HUES48 (cell line): ENCODE measurements at regions not wholly inside any gene's neighbourhood (a gene's known extent, or its start where the extent isn't known, plus 50 kb on each side); places are given as distances from the start of the nearest gene placed in this dataset.

Experiments
- H3K27ac ChIP-seq: one replicate; pipeline ENCODE4 v1.7.0; 2013; ENCODE audit warnings: low read depth, low read length, inconsistent platforms
- H3K27me3 ChIP-seq: 2 replicates; pipeline ENCODE4 v1.6.1; 2013; ENCODE audit warnings: mild to moderate bottlenecking, low read length; ENCODE audit not compliant: control insufficient read depth, insufficient read depth
- H3K36me3 ChIP-seq: 2 replicates; pipeline ENCODE4 v1.6.1; 2013; ENCODE audit warnings: low read length; ENCODE audit not compliant: control insufficient read depth, insufficient read depth
- H3K4me1 ChIP-seq: 2 replicates; pipeline ENCODE4 v1.6.1; 2013; ENCODE audit warnings: mild to moderate bottlenecking, low read length; ENCODE audit not compliant: control insufficient read depth, insufficient read depth
- H3K4me3 ChIP-seq: 2 replicates; pipeline ENCODE4 v1.5.1; 2013; ENCODE audit warnings: mild to moderate bottlenecking, low read depth, low read length
- H3K9ac ChIP-seq: 2 replicates; pipeline ENCODE4 v1.6.1; 2013; ENCODE audit warnings: mild to moderate bottlenecking, low read depth, low read length, moderate library complexity
- H3K9me3 ChIP-seq: 2 replicates; pipeline ENCODE4 v1.6.1; 2013; ENCODE audit warnings: low read length; ENCODE audit not compliant: control insufficient read depth, insufficient read depth

DNA sequence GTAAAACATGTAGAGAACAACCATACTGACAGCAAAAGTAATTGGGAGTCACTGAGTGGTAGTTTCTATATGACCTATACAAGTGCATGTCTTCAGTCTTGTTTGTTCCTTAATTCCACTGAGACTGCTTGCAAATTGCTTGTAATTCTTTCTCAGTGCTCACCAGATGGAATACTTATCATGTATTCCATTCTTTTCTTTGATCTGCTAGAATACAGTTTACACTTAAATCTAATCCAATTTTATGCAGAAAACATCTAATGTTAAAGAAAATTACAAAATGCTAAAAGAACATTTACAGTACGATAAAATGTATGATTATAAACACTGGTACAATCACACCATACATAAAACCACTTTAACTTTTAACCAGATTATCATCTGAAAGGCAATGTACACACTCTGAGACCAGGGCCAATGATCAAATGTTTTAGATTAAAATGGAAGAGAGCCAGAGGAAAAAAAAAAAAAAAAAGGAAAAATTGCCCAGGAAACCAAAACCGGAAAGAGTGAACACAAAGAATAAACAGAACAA lies 741.4 kb downstream of the FAT4 start:
- no peak overlapping the region for H3K4me3 ChIP-seq
- H3K9me3 ChIP-seq = no peaks in the 10 kb centered on the region
- no peak overlapping the region for H3K27ac ChIP-seq
- no peaks in the 10 kb centered on the region for H3K36me3 ChIP-seq
- H3K9ac ChIP-seq = no peak overlapping the region
- no peaks in the 10 kb centered on the region for H3K4me1 ChIP-seq
- H3K27me3 ChIP-seq = no peaks in the 10 kb centered on the region

DNA sequence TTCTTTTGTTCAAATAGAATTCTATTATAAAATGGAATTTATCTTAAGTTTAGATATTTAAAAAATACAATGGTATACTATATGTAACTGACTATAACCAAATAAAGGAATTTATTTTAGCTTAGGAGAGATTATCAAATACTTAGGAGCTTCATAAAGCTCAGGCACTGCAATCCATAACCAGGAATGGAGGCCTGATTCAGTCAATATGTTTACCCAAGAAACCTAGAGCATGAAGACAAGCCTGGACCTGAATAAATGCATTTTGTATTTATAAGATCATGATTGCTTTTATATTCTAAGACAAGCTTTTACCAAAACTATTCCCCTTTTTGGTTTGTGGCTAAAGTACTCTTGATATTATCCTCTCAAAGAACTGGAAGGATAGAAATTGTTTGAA lies 742.6 kb downstream of the FAT4 start:
- Histone ChIP-seq H3K4me1 (no peaks in the 10 kb centered on the region), H3K4me3 (no peak overlapping the region), H3K9ac (no peak overlapping the region), H3K36me3 (no peaks in the 10 kb centered on the region), H3K27me3 (no peaks in the 10 kb centered on the region), H3K9me3 (no peaks in the 10 kb centered on the region), H3K27ac (no peak overlapping the region)

DNA sequence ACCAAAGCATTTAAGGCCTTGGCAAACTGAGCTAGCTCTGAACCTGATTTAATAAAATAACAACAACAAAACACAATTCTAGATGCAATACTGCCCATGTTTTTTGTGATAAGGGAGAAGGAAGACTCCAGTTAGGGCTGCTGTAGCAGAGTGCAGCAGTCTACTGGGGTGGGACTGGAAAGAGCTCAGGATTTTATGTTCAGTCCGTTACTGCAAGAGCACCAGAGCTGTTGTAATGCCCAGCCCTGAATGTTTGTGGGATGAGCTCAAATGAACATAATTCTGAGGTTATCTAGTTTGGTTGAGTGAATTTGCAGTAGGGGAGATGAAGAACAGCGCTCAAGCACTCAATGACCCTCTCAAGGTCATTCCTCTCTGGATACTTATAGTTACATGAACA lies 743.8 kb downstream of the FAT4 start:
- no peak overlapping the region for H3K27ac ChIP-seq
- no peak overlapping the region for H3K4me3 ChIP-seq
- no peaks in the 10 kb centered on the region for H3K4me1 ChIP-seq
- no peak overlapping the region for H3K9ac ChIP-seq
- H3K36me3 ChIP-seq = no peaks in the 10 kb centered on the region
- H3K27me3 ChIP-seq = no peaks in the 10 kb centered on the region
- no peaks in the 10 kb centered on the region for H3K9me3 ChIP-seq

DNA sequence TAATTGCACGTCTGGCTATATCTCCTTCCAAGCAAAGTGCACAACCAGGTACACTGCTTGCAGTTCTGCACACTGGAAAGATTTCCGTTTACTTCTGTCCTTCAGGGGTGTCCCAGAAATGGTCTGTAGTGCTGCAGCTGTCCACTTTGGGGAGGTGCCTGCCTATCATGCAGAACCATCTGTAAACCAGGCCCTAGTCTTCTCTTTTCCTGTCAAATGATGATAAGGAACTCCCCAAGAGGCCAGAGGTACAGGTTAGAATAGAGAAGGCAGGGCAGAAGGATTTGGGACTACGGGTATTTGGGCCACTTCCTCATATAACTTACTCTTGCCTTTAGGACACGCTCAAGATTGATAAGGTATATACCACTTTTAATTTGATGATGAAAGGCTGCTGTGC lies 746.9 kb downstream of the FAT4 start:
- Histone ChIP-seq H3K27me3 (no peaks in the 10 kb centered on the region), H3K36me3 (no peaks in the 10 kb centered on the region), H3K27ac (no peak overlapping the region), H3K4me3 (no peak overlapping the region), H3K9ac (no peak overlapping the region), H3K4me1 (no peaks in the 10 kb centered on the region), H3K9me3 (no peaks in the 10 kb centered on the region)

DNA sequence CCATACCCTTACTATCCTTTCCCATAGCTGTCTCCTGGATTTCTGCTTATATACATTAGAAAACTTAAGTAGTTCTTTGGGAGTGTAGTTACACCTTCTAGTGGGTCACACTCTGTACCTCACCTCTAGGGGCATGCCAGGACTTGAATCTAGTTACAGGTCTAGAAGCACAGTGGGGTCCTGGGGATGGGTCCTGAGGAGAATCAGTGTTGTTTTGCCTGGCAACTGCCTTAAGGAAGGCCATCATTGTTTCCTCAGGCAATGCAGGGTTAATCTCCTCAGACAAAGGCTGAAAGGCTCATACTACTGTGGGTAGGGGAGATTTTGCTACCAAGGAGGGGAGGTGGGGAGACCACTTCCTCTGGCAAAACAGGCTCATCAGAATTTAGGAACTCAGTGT lies 750.3 kb downstream of the FAT4 start:
- Histone ChIP-seq H3K4me3 (no peak overlapping the region), H3K9me3 (no peaks in the 10 kb centered on the region), H3K27me3 (no peaks in the 10 kb centered on the region), H3K4me1 (no peaks in the 10 kb centered on the region), H3K9ac (no peak overlapping the region), H3K36me3 (no peaks in the 10 kb centered on the region), H3K27ac (no peak overlapping the region)

DNA sequence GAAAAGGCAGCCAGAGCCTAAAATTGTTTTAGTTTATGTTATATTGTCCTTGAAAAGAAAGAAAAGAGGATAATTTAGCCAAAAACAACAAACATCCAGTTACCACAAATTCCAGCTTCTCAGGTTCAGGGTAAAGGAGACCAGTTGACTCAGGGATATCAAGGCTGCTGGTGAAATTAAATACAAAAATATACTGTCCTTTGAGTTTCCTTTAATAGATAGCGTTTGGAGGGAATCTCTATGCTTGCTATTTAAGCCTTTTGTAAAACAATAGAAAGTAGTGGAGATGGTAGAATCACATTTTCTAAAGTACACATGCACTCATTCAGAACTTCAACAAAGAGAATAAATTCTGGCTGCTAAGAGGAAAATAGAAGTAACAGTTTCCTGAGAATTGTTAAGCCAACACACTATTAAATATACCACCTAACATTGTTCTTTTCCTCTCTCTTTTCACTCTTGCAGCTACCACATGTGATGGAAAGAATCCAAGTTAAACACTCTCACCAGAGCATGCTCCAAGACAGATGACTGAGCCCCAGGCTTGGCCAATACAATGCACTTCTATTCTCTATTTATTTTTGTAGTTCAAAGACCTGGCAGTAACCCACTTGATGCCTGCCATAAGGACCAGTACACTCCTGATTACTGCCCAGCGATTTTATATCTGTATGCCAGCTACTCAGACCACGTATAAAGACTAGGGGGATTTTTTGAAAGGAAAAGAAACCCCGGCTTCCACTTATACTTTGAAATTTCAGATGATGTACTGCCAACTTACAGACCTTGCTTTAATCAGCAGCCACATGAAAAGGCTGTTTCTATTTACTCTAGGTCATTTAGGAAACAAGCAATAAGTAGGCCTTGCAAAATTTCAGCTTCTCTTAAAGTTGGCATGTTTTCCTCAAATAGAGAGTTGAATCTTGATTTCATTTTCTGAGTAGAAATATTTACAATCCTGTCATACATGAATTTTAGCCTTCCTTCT lies 756.9 kb downstream of the FAT4 start:
- H3K4me3 ChIP-seq = no peak overlapping the region
- no peak overlapping the region for H3K27ac ChIP-seq
- no peaks in the 10 kb centered on the region for H3K9me3 ChIP-seq
- peaks cover 5% of the 10 kb centered on the region; the same call in 1 of the 2 replicates for H3K4me1 ChIP-seq
- no peaks in the 10 kb centered on the region for H3K36me3 ChIP-seq
- H3K9ac ChIP-seq = no peak overlapping the region
- H3K27me3 ChIP-seq = no peaks in the 10 kb centered on the region

DNA sequence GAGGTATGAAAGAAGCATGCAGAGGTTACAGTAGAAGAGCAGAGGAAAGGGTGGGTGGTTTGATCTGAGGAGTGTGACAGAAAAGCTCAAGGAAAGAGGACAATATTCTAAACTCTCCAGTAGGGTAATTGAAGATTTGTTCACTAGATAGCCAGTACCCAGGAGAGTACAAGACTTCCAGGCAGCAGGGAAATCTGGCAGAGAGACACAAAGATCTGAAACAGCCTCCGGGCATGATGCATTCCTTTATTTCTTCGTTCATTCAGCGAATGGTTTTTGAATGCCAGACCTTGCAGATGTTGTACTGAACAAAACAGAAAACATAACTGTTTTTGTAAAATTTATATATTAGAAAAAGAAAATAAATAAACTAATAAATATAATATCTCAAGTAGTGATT lies 766.6 kb downstream of the FAT4 start:
- no peaks in the 10 kb centered on the region for H3K36me3 ChIP-seq
- no peaks in the 10 kb centered on the region for H3K9me3 ChIP-seq
- H3K4me3 ChIP-seq = no peak overlapping the region
- no peaks in the 10 kb centered on the region for H3K27me3 ChIP-seq
- H3K27ac ChIP-seq = no peak overlapping the region
- no peaks in the 10 kb centered on the region for H3K4me1 ChIP-seq
- no peak overlapping the region for H3K9ac ChIP-seq

DNA sequence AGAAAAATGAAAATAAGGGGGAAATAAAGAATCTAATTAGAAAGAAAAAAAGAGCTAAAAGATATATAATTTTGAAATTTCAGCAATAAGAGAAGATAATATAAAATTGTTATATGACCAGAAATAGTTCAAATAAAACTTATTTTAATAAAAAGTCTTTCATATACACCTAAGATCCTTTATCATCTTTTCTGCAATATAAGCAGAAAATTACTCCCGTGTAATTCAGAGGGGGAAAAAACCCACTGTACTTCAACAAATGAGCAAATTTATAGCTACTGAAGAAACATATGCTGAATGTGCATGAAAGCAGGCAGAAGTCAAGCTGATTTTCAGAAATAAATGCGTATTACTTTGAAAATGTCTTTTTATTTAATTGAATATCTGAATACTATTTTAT lies 771.3 kb downstream of the FAT4 start:
- no peaks in the 10 kb centered on the region for H3K9me3 ChIP-seq
- H3K9ac ChIP-seq = no peak overlapping the region
- H3K4me3 ChIP-seq = no peak overlapping the region
- H3K27me3 ChIP-seq = no peaks in the 10 kb centered on the region
- H3K27ac ChIP-seq = no peak overlapping the region
- no peaks in the 10 kb centered on the region for H3K4me1 ChIP-seq
- H3K36me3 ChIP-seq = no peaks in the 10 kb centered on the region

DNA sequence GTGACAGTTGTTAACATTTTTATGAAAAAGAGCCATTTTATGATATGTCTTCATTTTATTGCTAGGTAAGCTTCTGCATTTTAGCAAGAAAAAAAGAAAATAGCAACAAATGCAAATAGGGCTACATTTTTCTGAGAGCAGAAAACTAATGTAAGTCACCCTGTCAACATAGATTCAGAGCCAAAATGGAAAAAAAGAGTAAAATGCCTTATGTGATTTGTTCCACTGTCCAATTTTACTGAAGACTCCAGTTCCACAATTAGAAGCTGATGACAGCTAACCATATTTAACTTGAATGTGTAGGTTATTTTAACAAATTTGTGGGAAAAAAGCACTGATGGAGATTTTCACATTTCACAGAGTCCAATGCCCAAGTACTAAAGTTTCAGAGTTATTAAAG lies 772.3 kb downstream of the FAT4 start:
- Histone ChIP-seq H3K9ac (no peak overlapping the region), H3K27me3 (no peaks in the 10 kb centered on the region), H3K27ac (no peak overlapping the region), H3K36me3 (no peaks in the 10 kb centered on the region), H3K4me3 (no peak overlapping the region), H3K4me1 (no peaks in the 10 kb centered on the region), H3K9me3 (no peaks in the 10 kb centered on the region)

DNA sequence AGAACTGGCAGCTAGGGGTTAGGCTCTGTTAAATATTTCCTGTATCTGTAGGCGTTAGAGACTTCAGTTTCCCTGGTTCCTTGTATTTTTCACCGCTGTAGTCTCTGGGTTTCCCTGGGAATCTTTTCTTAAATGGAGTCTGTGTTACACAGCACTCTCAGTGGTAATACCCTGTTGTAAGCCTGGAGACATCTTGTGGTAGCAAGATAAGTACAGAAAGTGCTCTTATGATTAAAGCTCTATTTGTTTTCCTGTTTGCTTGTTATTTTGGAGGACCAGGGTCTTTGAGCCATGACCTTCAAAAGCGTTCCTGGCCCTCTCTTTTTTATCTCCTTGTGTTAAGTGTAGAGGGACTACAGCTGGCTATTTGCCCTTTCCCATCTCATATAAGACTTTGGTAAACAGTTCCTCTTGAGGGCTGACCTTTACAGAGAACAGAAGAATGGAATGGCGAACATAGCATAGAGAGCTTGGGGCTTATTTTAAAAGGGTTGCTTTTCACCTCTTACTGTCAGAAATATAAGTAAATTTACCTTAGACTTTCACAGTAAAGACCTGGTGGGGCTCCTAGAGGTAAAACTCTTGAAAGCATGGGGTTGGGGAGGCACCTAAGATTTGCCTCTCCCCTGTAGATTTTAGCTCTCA lies 782.5 kb downstream of the FAT4 start:
- Histone ChIP-seq H3K27ac (no peak overlapping the region), H3K27me3 (no peaks in the 10 kb centered on the region), H3K4me3 (no peak overlapping the region), H3K9ac (no peak overlapping the region), H3K36me3 (no peaks in the 10 kb centered on the region), H3K9me3 (no peaks in the 10 kb centered on the region), H3K4me1 (no peaks in the 10 kb centered on the region)

DNA sequence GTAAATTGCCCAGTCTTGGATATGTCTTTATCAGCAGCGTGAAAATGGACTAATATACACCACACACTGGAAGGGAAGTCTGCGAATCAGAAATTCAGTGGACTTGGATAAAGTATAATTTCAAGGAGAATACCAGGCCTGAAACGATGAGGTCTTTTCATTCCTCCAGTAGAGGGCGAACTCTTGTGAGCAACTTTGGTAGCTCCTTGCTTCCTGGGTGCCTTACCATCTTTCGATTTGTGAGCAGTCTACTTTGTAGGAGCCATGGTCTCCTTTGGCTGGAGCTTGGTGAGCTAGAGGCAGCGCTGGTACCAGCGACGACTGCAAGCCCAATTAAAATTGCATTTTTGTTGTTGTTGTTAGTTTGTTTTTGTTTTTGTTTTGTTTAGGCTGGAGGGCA lies 791.9 kb downstream of the FAT4 start:
- no peaks in the 10 kb centered on the region for H3K36me3 ChIP-seq
- H3K27me3 ChIP-seq = no peaks in the 10 kb centered on the region
- no peak overlapping the region for H3K9ac ChIP-seq
- no peaks in the 10 kb centered on the region; the same call in 1 of the 2 replicates for H3K9me3 ChIP-seq
- no peak overlapping the region for H3K27ac ChIP-seq
- no peak overlapping the region for H3K4me3 ChIP-seq
- H3K4me1 ChIP-seq = no peaks in the 10 kb centered on the region
